CD4-positive, CD25-positive, alpha-beta regulatory T cell (primary cell): ENCODE measurements at regions not wholly inside any gene's neighbourhood (a gene's known extent, or its start where the extent isn't known, plus 50 kb on each side); places are given as distances from the start of the nearest gene placed in this dataset.

Source experiments
- ATAC-seq, 2 donors: fragments of 150-1000 bp; cut with Tn5 transposase; one replicate each; pipeline ENCODE4 v1.10.0; 2021; ENCODE audit warnings: low read depth in 2 of 2, moderate number of reproducible peaks in 2 of 2, moderate library complexity in 1 of 2
- DNase-seq, 3 donors: peaks; one replicate each; pipeline versions ENCODE4 v3.0.0 to v3.0.0-alpha.2; 2012 to 2022; ENCODE audit warnings: mixed read lengths in 1 of 3
- H3K27ac ChIP-seq: one replicate; pipeline ENCODE4 v1.7.0; 2013; ENCODE audit warnings: mild to moderate bottlenecking, low read length; ENCODE audit not compliant: insufficient read depth, poor library complexity, severe bottlenecking
- H3K27me3 ChIP-seq: one replicate; pipeline ENCODE4 v1.7.0; 2013; ENCODE audit warnings: low read length; ENCODE audit not compliant: control insufficient read depth, insufficient read depth
- H3K36me3 ChIP-seq: one replicate; pipeline ENCODE4 v1.7.0; 2013; ENCODE audit warnings: mild to moderate bottlenecking, low read length, moderate library complexity; ENCODE audit not compliant: control insufficient read depth, insufficient read depth
- H3K4me1 ChIP-seq: 2 replicates; pipeline ENCODE4 v1.7.0; 2013; ENCODE audit warnings: mild to moderate bottlenecking, low read length; ENCODE audit not compliant: insufficient read depth, control insufficient read depth, poor library complexity, severe bottlenecking
- H3K4me3 ChIP-seq: one replicate; pipeline ENCODE4 v1.7.0; 2013; ENCODE audit warnings: low read depth, mild to moderate bottlenecking, low read length, moderate library complexity
- H3K9me3 ChIP-seq, 2 experiments: 1 replicate in 1 of 2; 2 replicates in 1 of 2; pipeline ENCODE4 v1.7.0; 2013; ENCODE audit warnings: low read length in 2 of 2, mild to moderate bottlenecking in 1 of 2, moderate library complexity in 1 of 2; ENCODE audit not compliant: control insufficient read depth in 2 of 2
- H3K27ac Mint-ChIP-seq, 3 donors: one replicate each; pipeline ENCODE4 v1.8.0; 2020 to 2022; ENCODE audit warnings: mild to moderate bottlenecking in 3 of 3, mixed read lengths in 3 of 3, moderate library complexity in 2 of 3
- H3K27me3 Mint-ChIP-seq: one replicate; pipeline ENCODE4 v1.8.0; 2022; ENCODE audit warnings: mild to moderate bottlenecking, mixed read lengths
- H3K36me3 Mint-ChIP-seq: one replicate; pipeline ENCODE4 v1.8.0; 2020; ENCODE audit warnings: mixed read lengths
- H3K4me1 Mint-ChIP-seq, 4 donors: one replicate each; pipeline ENCODE4 v1.8.0; 2020 to 2022; ENCODE audit warnings: mixed read lengths in 4 of 4, mild to moderate bottlenecking in 1 of 4
- H3K4me3 Mint-ChIP-seq, 4 donors: one replicate each; pipeline ENCODE4 v1.8.0; 2020 to 2022; ENCODE audit warnings: mild to moderate bottlenecking in 4 of 4, mixed read lengths in 4 of 4, moderate library complexity in 3 of 4
- H3K9me3 Mint-ChIP-seq, 7 donors: one replicate each; pipeline ENCODE4 v1.8.0; 2020 to 2022; ENCODE audit warnings: mixed read lengths in 7 of 7, mild to moderate bottlenecking in 3 of 7, moderate library complexity in 2 of 7

DNA sequence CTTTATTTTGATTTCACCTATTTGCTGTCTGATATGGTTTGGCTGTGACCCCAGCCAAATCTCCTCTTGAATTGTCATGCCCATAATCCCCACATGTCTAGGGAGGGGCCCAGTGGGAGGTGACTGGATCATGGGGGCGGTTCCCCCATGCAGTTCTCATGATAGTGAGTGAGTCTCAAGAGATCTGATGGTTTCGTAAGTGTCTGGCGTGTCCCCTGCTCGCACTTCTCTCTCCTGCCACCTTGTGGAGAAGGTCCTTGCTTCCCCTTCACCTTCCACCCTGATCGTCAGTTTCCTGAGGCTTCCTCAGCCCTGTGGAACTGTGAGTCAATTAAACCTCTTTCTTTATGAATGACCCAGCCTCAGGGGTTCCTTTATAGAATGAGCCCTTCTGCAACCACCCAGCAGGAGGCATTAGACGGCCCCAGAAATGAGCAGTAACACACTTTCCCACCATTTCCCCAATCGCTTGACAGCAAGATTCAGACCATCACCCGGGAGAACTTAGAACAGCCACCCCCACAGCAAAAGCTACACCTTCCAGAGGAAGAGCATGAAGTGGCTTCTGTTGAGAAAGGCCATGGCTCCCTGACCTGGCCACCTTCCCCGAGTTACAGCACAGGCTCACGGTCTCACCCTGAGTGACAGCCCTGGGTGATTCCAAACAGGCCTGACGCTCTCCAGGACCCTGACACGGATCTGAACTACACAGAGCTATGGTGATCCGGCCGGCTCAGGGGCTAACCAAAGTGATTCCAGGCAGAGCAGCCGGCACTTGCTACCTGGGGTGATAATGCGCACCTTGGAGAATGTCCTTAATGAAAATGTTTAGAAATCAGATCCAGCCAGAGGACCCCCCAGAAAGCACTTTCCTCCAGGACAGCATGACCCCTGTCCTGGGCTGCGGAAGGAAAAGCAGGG lies 131.2 kb upstream of the CDH4 start:
- Histone ChIP-seq H3K4me3 (no peak overlapping the region), H3K36me3 (no peaks in the 10 kb centered on the region), H3K27me3 (no peaks in the 10 kb centered on the region), H3K9me3 (no peaks in the 10 kb centered on the region), H3K27ac (no peak overlapping the region), H3K4me1 (no peaks in the 10 kb centered on the region)
- ATAC-seq = no peak
- H3K36me3 Mint-ChIP-seq = no peaks in the 10 kb centered on the region
- no peaks in the 10 kb centered on the region for H3K9me3 Mint-ChIP-seq
- H3K4me1 Mint-ChIP-seq = peaks cover 0 to 4% (median 2%) of the 10 kb centered on the region in 4 donors
- H3K4me3 Mint-ChIP-seq = no peak overlapping the region
- peak in 2 of 3 donors; percentile 10 to 40 for DNase-seq
- H3K27ac Mint-ChIP-seq = no peak overlapping the region
- H3K27me3 Mint-ChIP-seq = no peaks in the 10 kb centered on the region

DNA sequence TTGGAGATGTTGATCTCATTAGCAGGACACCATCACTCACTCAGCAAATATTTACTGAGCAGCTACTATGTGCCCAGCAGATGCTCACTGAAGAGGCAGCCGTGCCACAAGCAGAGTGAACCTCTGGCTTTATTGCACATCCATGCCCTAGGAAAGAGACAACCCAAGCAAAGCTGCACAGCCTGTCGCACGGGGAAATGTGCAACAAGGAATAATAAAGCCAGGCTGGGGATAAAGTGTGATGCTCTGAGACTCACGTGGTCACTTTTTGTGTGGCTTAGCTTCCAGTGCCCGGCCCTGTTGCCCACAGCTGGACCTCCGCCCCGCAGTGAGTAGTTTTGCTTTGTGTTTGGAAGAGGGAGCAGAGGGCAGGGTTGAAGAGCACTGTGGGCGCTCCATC lies 130.4 kb upstream of the CDH4 start:
- no peaks in the 10 kb centered on the region for H3K4me1 ChIP-seq
- Mint-ChIP-seq H3K4me3 (no peak overlapping the region), H3K27me3 (no peaks in the 10 kb centered on the region), H3K4me1 (peaks cover 0 to 4% (median 2%) of the 10 kb centered on the region in 4 donors), H3K36me3 (no peaks in the 10 kb centered on the region), H3K9me3 (no peaks in the 10 kb centered on the region), H3K27ac (no peak overlapping the region)
- H3K9me3 ChIP-seq = no peaks in the 10 kb centered on the region
- H3K36me3 ChIP-seq = no peaks in the 10 kb centered on the region
- no peak for DNase-seq
- H3K4me3 ChIP-seq = no peak overlapping the region
- no peaks in the 10 kb centered on the region for H3K27me3 ChIP-seq
- no peak for ATAC-seq
- no peak overlapping the region for H3K27ac ChIP-seq

DNA sequence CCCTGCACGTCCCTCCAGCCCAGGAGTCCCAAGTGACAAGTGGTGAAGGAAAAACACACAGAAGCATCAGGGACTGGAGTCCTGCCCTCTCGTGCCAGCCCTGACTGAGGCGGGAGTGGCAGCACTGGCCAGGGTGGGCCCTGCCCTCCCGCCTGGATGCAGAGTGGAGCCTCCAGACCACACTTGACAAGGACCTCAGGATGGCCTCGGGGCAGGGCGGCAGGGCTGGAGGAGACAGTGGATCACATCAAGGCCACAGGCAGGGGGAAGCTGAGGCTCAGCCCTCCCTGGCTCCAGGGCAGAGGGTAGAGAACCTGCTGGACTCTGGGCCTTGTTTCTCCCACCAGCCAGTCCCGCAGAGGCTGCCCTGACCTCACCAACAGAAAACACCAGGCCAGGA lies 128.8 kb upstream of the CDH4 start:
- DNase-seq (no peak), ATAC-seq (no peak)
- H3K4me1 Mint-ChIP-seq = peaks cover 0 to 4% (median 2%) of the 10 kb centered on the region in 4 donors
- no peak overlapping the region for H3K4me3 Mint-ChIP-seq
- Histone ChIP-seq H3K4me1 (no peaks in the 10 kb centered on the region), H3K36me3 (no peaks in the 10 kb centered on the region), H3K27ac (no peak overlapping the region), H3K27me3 (no peaks in the 10 kb centered on the region), H3K9me3 (no peaks in the 10 kb centered on the region), H3K4me3 (no peak overlapping the region)
- H3K27me3 Mint-ChIP-seq = no peaks in the 10 kb centered on the region
- no peak overlapping the region for H3K27ac Mint-ChIP-seq
- no peaks in the 10 kb centered on the region for H3K9me3 Mint-ChIP-seq
- no peaks in the 10 kb centered on the region for H3K36me3 Mint-ChIP-seq

DNA sequence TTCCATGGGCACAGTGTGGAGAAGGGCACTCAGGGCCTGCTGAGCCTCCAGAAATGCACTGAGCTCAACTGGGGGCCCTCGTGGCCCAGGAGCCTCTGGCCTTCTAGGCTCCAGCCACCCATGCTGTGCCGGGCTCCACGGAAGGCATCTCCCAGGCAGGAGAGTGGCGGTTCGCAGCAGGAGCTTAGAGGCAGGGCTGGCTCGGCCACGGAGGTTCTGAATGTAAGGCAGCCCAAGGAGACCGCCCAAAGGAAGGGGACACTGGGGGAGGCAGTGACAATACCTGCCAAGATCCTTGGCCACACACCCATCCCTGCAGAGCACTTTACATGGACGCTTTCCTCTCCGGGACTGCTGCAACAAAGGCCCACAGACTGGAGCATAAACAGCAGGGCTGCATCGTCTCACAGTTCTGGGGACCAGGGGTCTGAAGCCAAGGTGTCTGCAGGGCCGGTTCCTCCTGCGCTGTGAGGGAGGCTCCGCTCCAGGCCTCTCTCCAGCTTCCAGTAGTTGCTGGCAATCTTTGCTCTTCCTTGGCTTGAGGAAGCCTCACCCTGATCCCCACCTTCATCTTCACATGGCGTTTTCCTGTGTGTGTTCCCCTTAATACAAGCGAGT lies 128.2 kb upstream of the CDH4 start:
- Mint-ChIP-seq H3K27ac (no peak overlapping the region), H3K9me3 (no peaks in the 10 kb centered on the region), H3K4me1 (peaks cover 0 to 4% (median 2%) of the 10 kb centered on the region in 4 donors), H3K36me3 (no peaks in the 10 kb centered on the region), H3K27me3 (no peaks in the 10 kb centered on the region), H3K4me3 (no peak overlapping the region)
- H3K4me3 ChIP-seq = no peak overlapping the region
- ATAC-seq (no peak), DNase-seq (no peak)
- H3K4me1 ChIP-seq = no peaks in the 10 kb centered on the region
- no peak overlapping the region for H3K27ac ChIP-seq
- no peaks in the 10 kb centered on the region for H3K9me3 ChIP-seq
- no peaks in the 10 kb centered on the region for H3K27me3 ChIP-seq
- no peaks in the 10 kb centered on the region for H3K36me3 ChIP-seq

DNA sequence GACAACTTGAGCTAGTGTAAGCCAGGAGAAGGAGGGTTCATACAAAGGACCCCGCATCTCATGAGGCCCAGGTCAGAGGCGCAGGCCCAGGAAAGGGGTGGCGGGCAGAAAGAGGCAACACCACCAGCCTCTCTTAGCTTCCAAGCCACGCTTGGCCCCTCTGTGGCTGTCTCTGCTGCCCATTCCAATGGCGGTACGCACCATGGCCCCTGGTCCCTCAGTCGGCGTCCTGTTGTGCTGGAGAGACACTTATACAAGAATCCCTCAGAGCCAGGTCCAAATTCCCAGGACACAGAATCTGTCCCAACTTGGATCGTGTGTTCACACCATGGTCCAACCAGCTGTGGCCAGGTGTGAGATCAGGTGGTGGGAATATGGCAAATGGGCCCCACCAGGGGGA lies 127.0 kb upstream of the CDH4 start:
- ATAC-seq (no peak), DNase-seq (no peak)
- Mint-ChIP-seq H3K4me3 (no peak overlapping the region), H3K27ac (no peak overlapping the region), H3K36me3 (no peaks in the 10 kb centered on the region), H3K27me3 (no peaks in the 10 kb centered on the region), H3K4me1 (peaks cover 0 to 7% (median 2%) of the 10 kb centered on the region in 4 donors), H3K9me3 (no peaks in the 10 kb centered on the region)
- Histone ChIP-seq H3K36me3 (no peaks in the 10 kb centered on the region), H3K27ac (no peak overlapping the region), H3K9me3 (no peaks in the 10 kb centered on the region), H3K27me3 (no peaks in the 10 kb centered on the region), H3K4me3 (no peak overlapping the region), H3K4me1 (no peaks in the 10 kb centered on the region)

DNA sequence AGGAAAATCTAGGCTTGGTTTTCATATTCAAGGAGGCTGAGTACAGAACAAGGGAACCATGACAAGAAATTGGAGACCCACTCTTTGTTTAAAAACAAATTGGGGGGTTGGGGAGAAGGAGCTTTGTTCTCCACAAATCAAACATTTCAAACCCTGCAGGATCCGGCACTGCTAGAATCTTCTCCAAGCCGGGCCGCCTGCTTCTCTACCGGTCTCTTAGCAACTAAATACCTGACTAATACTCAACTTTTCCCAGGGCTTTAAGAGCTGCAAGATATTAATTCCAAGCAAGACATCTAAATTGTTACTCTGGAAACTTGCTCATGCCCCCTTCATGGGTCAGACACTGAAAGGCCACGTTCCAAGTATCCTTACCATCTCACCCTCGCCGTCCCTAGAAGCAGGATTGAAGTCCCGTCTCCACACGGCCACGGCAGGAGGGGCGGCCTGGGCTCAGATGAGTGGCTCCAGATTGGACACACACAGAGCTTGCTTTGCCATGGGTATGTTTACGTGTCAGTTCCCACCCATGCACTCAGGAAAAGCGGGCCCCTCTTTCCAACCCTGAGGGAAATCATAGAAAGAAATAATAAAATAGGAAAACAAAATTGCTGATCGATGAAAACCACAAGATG lies 126.4 kb upstream of the CDH4 start:
- DNase-seq = no peak
- no peak overlapping the region for H3K27ac ChIP-seq
- no peak for ATAC-seq
- no peaks in the 10 kb centered on the region for H3K9me3 Mint-ChIP-seq
- H3K36me3 Mint-ChIP-seq = no peaks in the 10 kb centered on the region
- H3K9me3 ChIP-seq = no peaks in the 10 kb centered on the region
- no peaks in the 10 kb centered on the region for H3K4me1 ChIP-seq
- peaks cover 0 to 5% (median under 1%) of the 10 kb centered on the region in 4 donors for H3K4me1 Mint-ChIP-seq
- no peak overlapping the region for H3K4me3 ChIP-seq
- no peaks in the 10 kb centered on the region for H3K27me3 Mint-ChIP-seq
- no peaks in the 10 kb centered on the region for H3K27me3 ChIP-seq
- H3K36me3 ChIP-seq = no peaks in the 10 kb centered on the region
- no peak overlapping the region for H3K4me3 Mint-ChIP-seq
- no peak overlapping the region for H3K27ac Mint-ChIP-seq

DNA sequence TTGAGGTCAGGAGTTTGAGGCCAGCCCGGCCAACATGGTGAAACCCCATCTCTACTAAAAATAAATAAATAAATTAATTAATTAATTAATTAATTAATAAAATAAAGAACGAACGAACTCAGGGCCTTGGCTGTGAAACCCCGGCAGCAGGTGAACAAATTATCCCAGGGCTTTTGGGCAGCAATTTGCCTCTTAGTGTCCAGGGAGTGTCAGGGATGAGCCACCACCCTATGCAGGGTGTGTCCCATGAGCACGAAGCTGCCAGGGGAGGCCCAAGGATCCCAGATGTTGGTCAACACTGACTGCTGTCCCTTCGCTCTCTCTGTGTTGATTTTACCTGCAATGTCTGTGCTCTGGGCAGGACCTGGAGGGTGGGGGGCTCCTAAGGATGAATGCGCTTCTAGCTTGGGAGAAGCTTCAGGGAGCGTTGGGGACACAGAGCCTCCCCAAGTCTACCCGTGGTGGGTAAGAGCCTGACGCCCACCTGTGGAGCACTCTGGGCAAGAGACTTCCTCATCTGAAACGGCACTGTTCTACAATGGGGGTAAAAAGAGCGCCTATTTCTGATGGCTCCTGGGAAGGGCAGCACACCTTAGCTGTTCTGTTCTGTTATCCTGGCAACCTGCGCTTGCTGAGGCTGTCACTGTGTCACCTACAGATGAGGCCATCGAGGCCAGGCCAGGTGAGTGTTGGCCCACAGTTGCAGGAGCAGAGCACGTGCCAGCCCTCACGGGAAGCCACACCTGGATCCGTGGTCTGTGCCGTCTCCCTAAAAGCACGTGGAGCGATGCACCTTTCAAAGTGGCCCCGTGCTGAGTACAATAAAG lies 125.5 kb upstream of the CDH4 start:
- no peak overlapping the region for H3K27ac Mint-ChIP-seq
- Histone ChIP-seq H3K4me3 (no peak overlapping the region), H3K27ac (no peak overlapping the region), H3K9me3 (no peaks in the 10 kb centered on the region), H3K4me1 (no peaks in the 10 kb centered on the region), H3K27me3 (no peaks in the 10 kb centered on the region), H3K36me3 (no peaks in the 10 kb centered on the region)
- H3K4me1 Mint-ChIP-seq = peaks cover 0 to 4% (median 0%) of the 10 kb centered on the region in 4 donors
- DNase-seq (no peak), ATAC-seq (no peak)
- H3K9me3 Mint-ChIP-seq = no peaks in the 10 kb centered on the region
- H3K4me3 Mint-ChIP-seq = no peak overlapping the region
- H3K27me3 Mint-ChIP-seq = no peaks in the 10 kb centered on the region
- no peaks in the 10 kb centered on the region for H3K36me3 Mint-ChIP-seq
